ENCODE measurements at regions not wholly inside any gene's neighbourhood (a gene's known extent, or its start where the extent isn't known, plus 50 kb on each side); places are given as distances from the start of the nearest gene placed in this dataset.
"Not testable (repeated sequence)": the region's sequence is repeated elsewhere in the genome, so short reads cannot be mapped to it uniquely, and the experiment has no call there.

- no peak overlapping the region for H3K4me3 ChIP-seq (ENCODE audit: low read length)
- DNase-seq (ENCODE audit: low read depth, low spot score): no peak
Observed at GRCh38 chr1:170789063-170789462, 125.1 kb downstream of the PRRX1 start.

GRCh38 chr1:170790175-170790574 is 126.2 kb downstream of the PRRX1 start:
- no peak for DNase-seq (ENCODE audit: low read depth, low spot score)
- no peak overlapping the region for H3K4me3 ChIP-seq (ENCODE audit: low read length)

GRCh38 chr1:170790651-170791071 is 126.7 kb downstream of the PRRX1 start:
- no peak overlapping the region for H3K4me3 ChIP-seq (ENCODE audit: low read length)
- no peak for DNase-seq (ENCODE audit: low read depth, low spot score)

- no peak overlapping the region for H3K4me3 ChIP-seq (ENCODE audit: low read length)
- no peak for DNase-seq (ENCODE audit: low read depth, low spot score)
Observed at GRCh38 chr1:170791941-170792340, 128.0 kb downstream of the PRRX1 start.

- no peak overlapping the region for H3K4me3 ChIP-seq (ENCODE audit: low read length)
- no peak for DNase-seq (ENCODE audit: low read depth, low spot score)
Observed at GRCh38 chr1:170800265-170800664, 135.1 kb upstream of the MROH9 start.

GRCh38 chr1:170800812-170801211 is 134.5 kb upstream of the MROH9 start:
- no peak for DNase-seq (ENCODE audit: low read depth, low spot score)
- no peak overlapping the region for H3K4me3 ChIP-seq (ENCODE audit: low read length)

- H3K4me3 ChIP-seq (ENCODE audit: low read length): no peak overlapping the region
- DNase-seq (ENCODE audit: low read depth, low spot score): no peak
Observed at GRCh38 chr1:170803711-170804110, 131.6 kb upstream of the MROH9 start.

- DNase-seq (ENCODE audit: low read depth, low spot score): no peak
- no peak overlapping the region for H3K4me3 ChIP-seq (ENCODE audit: low read length)
Observed at GRCh38 chr1:170804419-170804818, 130.9 kb upstream of the MROH9 start.

- no peak overlapping the region for H3K4me3 ChIP-seq (ENCODE audit: low read length)
- DNase-seq (ENCODE audit: low read depth, low spot score): no peak
Observed at GRCh38 chr1:170804879-170805278, 130.5 kb upstream of the MROH9 start.

GRCh38 chr1:170806961-170807360 is 128.4 kb upstream of the MROH9 start:
- DNase-seq (ENCODE audit: low read depth, low spot score): no peak
- H3K4me3 ChIP-seq (ENCODE audit: low read length): no peak overlapping the region

- H3K4me3 ChIP-seq (ENCODE audit: low read length): no peak overlapping the region
- no peak for DNase-seq (ENCODE audit: low read depth, low spot score)
Observed at GRCh38 chr1:170807432-170807831, 127.9 kb upstream of the MROH9 start.

- DNase-seq (ENCODE audit: low read depth, low spot score): no peak
Observed at GRCh38 chr1:170808216-170808885, 127.0 kb upstream of the MROH9 start.

GRCh38 chr1:170811013-170811412 is 124.3 kb upstream of the MROH9 start:
- peak; percentile 14 for DNase-seq (ENCODE audit: low read depth, low spot score)
- not testable (repeated sequence) for H3K4me3 ChIP-seq (ENCODE audit: low read length)

More at GRCh38 chr1:170808216-170808885, 127.0 kb upstream of the MROH9 start:
- no peak overlapping the region for H3K4me3 ChIP-seq (ENCODE audit: low read length)

GRCh38 chr1:170819781-170820180 is 115.6 kb upstream of the MROH9 start:
- H3K4me3 ChIP-seq (ENCODE audit: low read length): no peak overlapping the region
- DNase-seq (ENCODE audit: low read depth, low spot score): no peak

- DNase-seq (ENCODE audit: low read depth, low spot score): no peak
- no peak overlapping the region for H3K4me3 ChIP-seq (ENCODE audit: low read length)
Observed at GRCh38 chr1:170823120-170823519, 112.2 kb upstream of the MROH9 start.

GRCh38 chr1:170831276-170831675 is 104.1 kb upstream of the MROH9 start:
- H3K4me3 ChIP-seq (ENCODE audit: low read length): no peak overlapping the region
- DNase-seq (ENCODE audit: low read depth, low spot score): no peak

- H3K4me3 ChIP-seq (ENCODE audit: low read length): no peak overlapping the region
- no peak for DNase-seq (ENCODE audit: low read depth, low spot score)
Observed at GRCh38 chr1:170836141-170836540, 99.2 kb upstream of the MROH9 start.

- DNase-seq (ENCODE audit: low read depth, low spot score): no peak
- no peak overlapping the region for H3K4me3 ChIP-seq (ENCODE audit: low read length)
Observed at GRCh38 chr1:170840371-170840770, 95.0 kb upstream of the MROH9 start.

- DNase-seq (ENCODE audit: low read depth, low spot score): no peak
- H3K4me3 ChIP-seq (ENCODE audit: low read length): no peak overlapping the region
Observed at GRCh38 chr1:170853302-170853701, 82.0 kb upstream of the MROH9 start.

- H3K4me3 ChIP-seq (ENCODE audit: low read length): no peak overlapping the region
- DNase-seq (ENCODE audit: low read depth, low spot score): no peak
Observed at GRCh38 chr1:170853867-170854266, 81.5 kb upstream of the MROH9 start.

- DNase-seq (ENCODE audit: low read depth, low spot score): no peak
Observed at GRCh38 chr1:170854677-170855076, 80.7 kb upstream of the MROH9 start.

More at GRCh38 chr1:170854677-170855076, 80.7 kb upstream of the MROH9 start:
- H3K4me3 ChIP-seq (ENCODE audit: low read length): no peak overlapping the region

All from Jurkat, Clone E6-1 (cell line).